Fibroblast of the aortic adventitia (primary cell): ENCODE measurements at regions not wholly inside any gene's neighbourhood (a gene's known extent, or its start where the extent isn't known, plus 50 kb on each side); places are given as distances from the start of the nearest gene placed in this dataset.
"Not testable (repeated sequence)": the region's sequence is repeated elsewhere in the genome, so short reads cannot be mapped to it uniquely, and the experiment has no call there.

Experiments
- DNase-seq: peaks from one replicate; pipeline ENCODE4 v3.0.0-alpha.2; 2010; ENCODE audit warnings: low read depth
- H3K4me3 ChIP-seq: 2 replicates; pipeline ENCODE4 v1.5.1; 2011; ENCODE audit warnings: low read depth, mild to moderate bottlenecking, control low read depth, low read length, moderate library complexity
- TF ChIP-seq, protein P1 (sequence below): IDR thresholded peaks from 2 replicates; pipeline ENCODE4 v1.5.1; 2011; ENCODE audit warnings: mild to moderate bottlenecking, low read length, control low read depth, inconsistent platforms; ENCODE audit not compliant: insufficient read depth

DNA sequence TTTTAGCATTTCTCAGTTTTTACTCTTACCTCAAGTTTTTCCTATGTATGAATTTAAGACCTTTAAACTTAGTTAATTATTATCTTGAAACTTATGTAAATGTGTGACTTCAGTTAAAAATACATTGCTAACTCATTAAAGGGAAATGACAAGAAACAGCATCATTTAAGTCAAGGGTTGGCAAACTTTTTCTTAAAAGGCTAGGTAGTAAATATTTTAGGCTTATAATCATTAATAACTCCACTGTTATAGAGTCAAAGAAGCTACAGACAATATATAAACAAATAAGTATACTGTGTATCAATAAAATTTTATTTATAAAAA is 259.7 kb upstream of the RBMS1 start:
- DNase-seq, result no peak
- no peak overlapping the region for H3K4me3 ChIP-seq
- TF ChIP-seq, protein P1, sequence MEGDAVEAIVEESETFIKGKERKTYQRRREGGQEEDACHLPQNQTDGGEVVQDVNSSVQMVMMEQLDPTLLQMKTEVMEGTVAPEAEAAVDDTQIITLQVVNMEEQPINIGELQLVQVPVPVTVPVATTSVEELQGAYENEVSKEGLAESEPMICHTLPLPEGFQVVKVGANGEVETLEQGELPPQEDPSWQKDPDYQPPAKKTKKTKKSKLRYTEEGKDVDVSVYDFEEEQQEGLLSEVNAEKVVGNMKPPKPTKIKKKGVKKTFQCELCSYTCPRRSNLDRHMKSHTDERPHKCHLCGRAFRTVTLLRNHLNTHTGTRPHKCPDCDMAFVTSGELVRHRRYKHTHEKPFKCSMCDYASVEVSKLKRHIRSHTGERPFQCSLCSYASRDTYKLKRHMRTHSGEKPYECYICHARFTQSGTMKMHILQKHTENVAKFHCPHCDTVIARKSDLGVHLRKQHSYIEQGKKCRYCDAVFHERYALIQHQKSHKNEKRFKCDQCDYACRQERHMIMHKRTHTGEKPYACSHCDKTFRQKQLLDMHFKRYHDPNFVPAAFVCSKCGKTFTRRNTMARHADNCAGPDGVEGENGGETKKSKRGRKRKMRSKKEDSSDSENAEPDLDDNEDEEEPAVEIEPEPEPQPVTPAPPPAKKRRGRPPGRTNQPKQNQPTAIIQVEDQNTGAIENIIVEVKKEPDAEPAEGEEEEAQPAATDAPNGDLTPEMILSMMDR, result no peak

DNA sequence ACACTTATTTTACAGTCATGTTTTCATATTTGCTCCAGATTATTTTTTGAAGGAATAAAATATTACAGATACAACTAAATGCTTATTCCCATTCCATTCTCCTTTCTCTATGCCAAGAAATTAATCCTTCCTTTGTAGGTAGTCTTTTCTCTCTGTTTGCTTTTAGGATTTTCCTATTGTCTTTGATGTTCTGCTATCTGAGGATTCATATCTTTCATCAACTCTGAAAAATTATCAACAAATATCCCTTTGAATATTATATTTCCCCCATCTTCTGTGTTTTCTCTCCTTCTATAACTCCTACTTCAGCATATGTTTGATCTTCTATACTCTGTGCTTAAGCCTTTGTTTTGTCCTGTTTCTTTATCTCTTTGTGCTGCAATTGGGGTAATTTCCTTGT is 260.4 kb upstream of the RBMS1 start:
- no peak for DNase-seq
- TF ChIP-seq, protein P1, result no peak
- H3K4me3 ChIP-seq, result no peak overlapping the region

DNA sequence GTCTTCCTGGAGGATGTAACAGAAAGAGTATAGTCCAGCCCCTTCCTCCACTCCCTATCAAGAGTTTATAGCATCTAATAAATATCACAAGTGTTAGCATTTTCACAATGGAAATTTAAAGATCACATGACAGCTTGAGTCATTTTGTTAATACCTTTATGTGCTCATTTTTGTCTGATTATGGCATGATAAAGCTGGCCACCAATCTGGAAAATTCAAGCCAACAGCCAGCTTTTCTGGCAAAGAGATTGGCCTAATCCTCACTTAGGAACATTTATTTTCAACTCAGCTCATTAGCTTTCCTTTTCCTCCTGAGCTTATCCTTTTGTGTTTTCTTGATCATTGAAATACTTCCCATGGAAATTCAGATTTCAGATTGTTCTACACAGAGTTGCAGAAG is 262.9 kb upstream of the RBMS1 start:
- peak; percentile 54 for DNase-seq
- TF ChIP-seq, protein P1, result no peak

DNA sequence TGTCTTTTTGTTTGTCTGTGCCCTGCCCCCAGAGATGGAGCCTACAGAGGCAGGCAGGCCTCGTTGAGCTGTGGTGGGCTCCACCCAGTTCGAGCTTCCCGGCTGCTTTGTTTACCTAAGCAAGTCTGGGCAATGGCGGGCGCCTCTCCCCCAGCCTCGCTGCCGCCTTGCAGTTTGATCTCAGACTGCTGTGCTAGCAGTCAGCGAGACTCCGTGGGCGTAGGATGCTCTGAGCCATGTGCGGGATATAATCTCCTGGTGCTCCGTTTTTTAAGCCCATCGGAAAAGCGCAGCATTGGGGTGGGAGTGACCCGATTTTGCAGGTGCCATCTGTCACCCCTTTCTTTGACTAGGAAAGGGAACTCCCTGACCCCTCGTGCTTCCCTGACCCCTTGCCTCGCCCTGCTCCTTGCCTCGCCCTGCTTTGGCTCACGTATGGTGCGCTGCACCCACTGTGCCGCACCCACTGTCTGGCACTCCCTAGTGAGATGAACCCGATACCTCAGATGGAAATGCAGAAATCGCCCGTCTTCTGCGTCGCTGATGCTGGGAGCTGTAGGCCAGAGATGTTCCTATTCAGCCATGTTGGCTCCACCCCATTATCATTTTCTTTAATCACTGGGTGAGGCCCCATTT is 269.0 kb upstream of the RBMS1 start:
- DNase-seq, H3K4me3 ChIP-seq: not testable (repeated sequence)

More for the DNA sequence above, 262.9 kb upstream of the RBMS1 start:
- H3K4me3 ChIP-seq, result no peak overlapping the region

DNA sequence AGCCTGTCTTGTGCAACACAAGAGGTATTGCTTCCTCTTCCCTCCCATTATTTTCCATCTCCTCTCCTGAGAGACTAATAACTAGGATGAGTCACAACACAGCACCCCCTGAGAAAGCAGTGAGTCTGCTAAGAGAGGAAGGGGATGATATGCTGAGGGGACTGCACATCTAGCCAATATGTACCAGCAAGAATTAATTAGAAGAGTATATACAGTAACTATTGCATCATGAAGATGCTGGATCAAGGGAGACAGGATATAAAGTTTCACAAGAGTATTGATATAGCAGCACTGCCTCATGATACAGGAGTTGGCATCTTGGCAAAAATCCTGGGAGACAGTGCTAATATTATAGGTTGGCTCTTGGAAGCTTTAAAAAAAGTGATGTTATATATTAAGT is 289.9 kb upstream of the RBMS1 start:
- H3K4me3 ChIP-seq, result no peak overlapping the region
- TF ChIP-seq, protein P1, result no peak
- DNase-seq, result peak; percentile 27

DNA sequence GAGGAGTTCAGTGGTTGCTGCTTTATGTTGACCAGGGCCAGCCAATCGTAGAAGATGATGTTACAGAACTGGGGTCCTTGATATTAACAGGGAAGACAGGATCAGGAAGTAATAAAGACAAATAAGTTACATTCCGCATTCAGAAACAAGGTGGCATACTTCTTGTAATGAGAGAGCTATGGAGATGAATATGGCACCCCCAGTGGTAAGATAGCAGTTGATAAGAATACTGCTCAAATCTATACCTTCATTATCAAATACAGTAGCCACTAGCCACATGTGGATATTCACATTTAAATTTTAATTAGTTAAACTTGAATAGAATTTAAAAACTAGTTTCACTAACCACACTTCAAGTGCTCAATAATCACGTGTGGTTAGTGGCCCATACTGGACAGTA is 290.4 kb upstream of the RBMS1 start:
- no peak overlapping the region for H3K4me3 ChIP-seq
- no peak for DNase-seq
- TF ChIP-seq, protein P1, result no peak

DNA sequence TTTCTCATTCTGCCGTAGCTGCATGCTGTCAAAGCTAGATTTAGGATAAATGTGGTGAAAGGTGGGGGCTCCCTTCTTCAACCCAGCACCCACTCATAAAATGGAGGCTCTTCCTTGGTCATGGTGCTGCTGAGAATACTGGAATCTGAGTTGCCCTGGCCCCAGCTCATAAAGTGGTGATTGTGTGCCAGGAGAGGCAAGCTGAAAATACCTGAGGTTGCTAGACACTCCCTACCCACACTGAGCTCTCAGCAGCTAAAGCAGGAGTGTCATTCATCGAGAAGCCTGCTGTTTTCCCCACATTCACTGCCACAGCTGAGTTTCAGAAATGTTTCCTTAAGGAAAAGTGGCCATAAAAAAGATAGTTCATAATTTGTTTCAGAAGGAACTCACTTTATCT is 297.1 kb upstream of the RBMS1 start:
- no peak overlapping the region for H3K4me3 ChIP-seq
- TF ChIP-seq, protein P1, result no peak
- no peak for DNase-seq
